Loucy (cell line): ENCODE measurements at regions not wholly inside any gene's neighbourhood (a gene's known extent, or its start where the extent isn't known, plus 50 kb on each side); places are given as distances from the start of the nearest gene placed in this dataset.

Experiments used
- H2AFZ ChIP-seq: fragments of 200-600 bp; sonication (generic); 2 replicates; pipeline ENCODE4 v1.6.0; 2016; ENCODE audit warnings: antibody characterized with exemption, mild to moderate bottlenecking, low read length, moderate library complexity
- H3F3A ChIP-seq: fragments of 200-600 bp; 2 replicates; pipeline ENCODE4 v1.6.0; 2016; ENCODE audit warnings: antibody characterized with exemption, low read depth, mild to moderate bottlenecking
- H3K27me3 ChIP-seq: fragments of 200-600 bp; sonication (generic); 2 replicates; pipeline ENCODE4 v1.6.1; 2014; ENCODE audit warnings: low read length, mild to moderate bottlenecking; ENCODE audit not compliant: insufficient read depth, poor library complexity, severe bottlenecking
- H3K36me3 ChIP-seq: fragments of 200-600 bp; sonication (generic); 2 replicates; pipeline ENCODE4 v1.6.1; 2016; ENCODE audit warnings: low read length; ENCODE audit not compliant: insufficient read depth
- H3K4me1 ChIP-seq: fragments of 200-600 bp; sonication (generic); 2 replicates; pipeline ENCODE4 v1.5.1; 2014; ENCODE audit warnings: low read length, mild to moderate bottlenecking; ENCODE audit not compliant: insufficient read depth, poor library complexity, severe bottlenecking
- H3K4me2 ChIP-seq: fragments of 200-600 bp; sonication (generic); 2 replicates; pipeline ENCODE4 v1.6.0; 2014; ENCODE audit warnings: antibody characterized with exemption, low read length, low read depth, mild to moderate bottlenecking; ENCODE audit not compliant: poor library complexity, severe bottlenecking
- H3K4me3 ChIP-seq: fragments of 200-600 bp; sonication (generic); 2 replicates; pipeline ENCODE4 v1.5.1; 2014; ENCODE audit warnings: low read length, mild to moderate bottlenecking, mixed read lengths; ENCODE audit not compliant: poor library complexity, severe bottlenecking
- H3K79me2 ChIP-seq: fragments of 200-600 bp; sonication (generic); 2 replicates; pipeline ENCODE4 v1.6.1; 2014; ENCODE audit warnings: low read length; ENCODE audit not compliant: insufficient read depth
- H3K9ac ChIP-seq: fragments of 200-600 bp; sonication (generic); 2 replicates; pipeline ENCODE4 v1.6.0; 2014; ENCODE audit warnings: mild to moderate bottlenecking, low read depth, low read length, moderate library complexity; ENCODE audit not compliant: poor library complexity, severe bottlenecking
- H3K9me2 ChIP-seq: fragments of 200-600 bp; sonication (generic); replicated peaks from 2 replicates; pipeline ENCODE4 v1.6.1; 2016; ENCODE audit warnings: low read depth, low read length, mixed read lengths
- H3K9me3 ChIP-seq: fragments of 200-600 bp; sonication (generic); 2 replicates; pipeline ENCODE4 v1.6.1; 2014; ENCODE audit warnings: mild to moderate bottlenecking, antibody characterized with exemption, low read length, low read depth; ENCODE audit not compliant: insufficient read depth
- H4K20me1 ChIP-seq: fragments of 200-600 bp; sonication (generic); 2 replicates; pipeline ENCODE4 v1.6.0; 2014; ENCODE audit warnings: antibody characterized with exemption, low read length, mild to moderate bottlenecking; ENCODE audit not compliant: insufficient read depth, poor library complexity, severe bottlenecking
- EZH2phosphoT487 ChIP-seq: fragments of 200-600 bp; IDR thresholded peaks from 2 replicates; pipeline ENCODE4 v1.6.1; 2018; ENCODE audit warnings: antibody characterized with exemption, mild to moderate bottlenecking, moderate library complexity, borderline replicate concordance
- TF ChIP-seq, protein P1 (sequence below): fragments of 200-600 bp; sonication (generic); conservative IDR thresholded peaks from 2 replicates; pipeline ENCODE4 v1.5.1; 2014; ENCODE audit warnings: mild to moderate bottlenecking, antibody characterized with exemption, low read length

DNA sequence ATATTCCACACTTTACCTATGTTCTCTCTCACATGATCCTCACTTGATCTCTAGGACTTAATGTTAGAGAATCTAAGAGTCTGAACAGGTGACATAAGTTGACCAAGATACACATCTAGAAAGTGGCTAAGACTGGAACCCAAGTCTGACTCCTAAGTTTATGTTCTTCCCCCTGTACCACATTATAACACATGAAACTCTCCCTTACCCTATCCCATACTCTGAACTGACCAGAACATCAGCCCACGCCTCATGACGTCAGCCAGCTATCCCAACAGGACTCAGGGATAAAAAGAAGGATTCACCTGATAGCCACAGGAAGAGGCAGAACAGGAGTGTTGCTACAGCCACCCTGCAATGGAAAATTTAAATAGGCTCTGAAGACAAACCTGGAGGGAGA is 392.2 kb downstream of the ZEB2 start:
- H3F3A ChIP-seq: no peaks in the 10 kb centered on the region
- H3K4me1 ChIP-seq: no peaks in the 10 kb centered on the region
- H4K20me1 ChIP-seq: no peaks in the 10 kb centered on the region
- no peak overlapping the region for H2AFZ ChIP-seq
- H3K4me3 ChIP-seq: no peak overlapping the region
- no peaks in the 10 kb centered on the region for H3K9me2 ChIP-seq
- H3K9me3 ChIP-seq: no peaks in the 10 kb centered on the region
- TF ChIP-seq, protein P1, sequence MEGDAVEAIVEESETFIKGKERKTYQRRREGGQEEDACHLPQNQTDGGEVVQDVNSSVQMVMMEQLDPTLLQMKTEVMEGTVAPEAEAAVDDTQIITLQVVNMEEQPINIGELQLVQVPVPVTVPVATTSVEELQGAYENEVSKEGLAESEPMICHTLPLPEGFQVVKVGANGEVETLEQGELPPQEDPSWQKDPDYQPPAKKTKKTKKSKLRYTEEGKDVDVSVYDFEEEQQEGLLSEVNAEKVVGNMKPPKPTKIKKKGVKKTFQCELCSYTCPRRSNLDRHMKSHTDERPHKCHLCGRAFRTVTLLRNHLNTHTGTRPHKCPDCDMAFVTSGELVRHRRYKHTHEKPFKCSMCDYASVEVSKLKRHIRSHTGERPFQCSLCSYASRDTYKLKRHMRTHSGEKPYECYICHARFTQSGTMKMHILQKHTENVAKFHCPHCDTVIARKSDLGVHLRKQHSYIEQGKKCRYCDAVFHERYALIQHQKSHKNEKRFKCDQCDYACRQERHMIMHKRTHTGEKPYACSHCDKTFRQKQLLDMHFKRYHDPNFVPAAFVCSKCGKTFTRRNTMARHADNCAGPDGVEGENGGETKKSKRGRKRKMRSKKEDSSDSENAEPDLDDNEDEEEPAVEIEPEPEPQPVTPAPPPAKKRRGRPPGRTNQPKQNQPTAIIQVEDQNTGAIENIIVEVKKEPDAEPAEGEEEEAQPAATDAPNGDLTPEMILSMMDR: no peak
- no peak for TF ChIP-seq EZH2phosphoT487
- no peaks in the 10 kb centered on the region for H3K79me2 ChIP-seq
- H3K27me3 ChIP-seq: no peaks in the 10 kb centered on the region
- H3K4me2 ChIP-seq: no peak overlapping the region
- no peaks in the 10 kb centered on the region; the same call in 1 of the 2 replicates for H3K36me3 ChIP-seq
- H3K9ac ChIP-seq: no peak overlapping the region

DNA sequence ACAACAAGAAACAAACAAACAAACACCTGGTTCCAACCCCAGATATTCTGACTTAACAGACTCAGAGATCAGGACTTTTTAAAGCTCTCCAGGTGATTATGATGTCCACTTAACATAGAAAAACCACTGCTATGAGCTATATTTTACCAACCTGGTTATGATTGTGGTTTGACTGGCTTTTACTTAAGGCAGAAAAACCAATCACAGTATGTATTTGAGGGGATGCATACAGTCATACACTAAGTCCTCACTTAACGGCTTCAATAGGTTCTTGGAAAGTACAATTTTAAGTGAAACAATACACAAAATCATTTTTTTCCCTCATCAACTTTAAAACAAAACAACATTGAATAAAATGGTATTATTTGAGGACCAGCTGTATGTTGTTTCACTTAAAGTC is 393.6 kb downstream of the ZEB2 start:
- no peak for TF ChIP-seq EZH2phosphoT487
- TF ChIP-seq, protein P1: no peak
- Histone ChIP-seq H3K4me3 (no peak overlapping the region), H3K9ac (no peak overlapping the region), H4K20me1 (no peaks in the 10 kb centered on the region), H2AFZ (no peak overlapping the region), H3K9me2 (no peaks in the 10 kb centered on the region), H3K9me3 (no peaks in the 10 kb centered on the region), H3K36me3 (no peaks in the 10 kb centered on the region; the same call in 1 of the 2 replicates), H3K4me2 (no peak overlapping the region), H3K27me3 (no peaks in the 10 kb centered on the region), H3F3A (no peaks in the 10 kb centered on the region), H3K4me1 (no peaks in the 10 kb centered on the region), H3K79me2 (no peaks in the 10 kb centered on the region)

DNA sequence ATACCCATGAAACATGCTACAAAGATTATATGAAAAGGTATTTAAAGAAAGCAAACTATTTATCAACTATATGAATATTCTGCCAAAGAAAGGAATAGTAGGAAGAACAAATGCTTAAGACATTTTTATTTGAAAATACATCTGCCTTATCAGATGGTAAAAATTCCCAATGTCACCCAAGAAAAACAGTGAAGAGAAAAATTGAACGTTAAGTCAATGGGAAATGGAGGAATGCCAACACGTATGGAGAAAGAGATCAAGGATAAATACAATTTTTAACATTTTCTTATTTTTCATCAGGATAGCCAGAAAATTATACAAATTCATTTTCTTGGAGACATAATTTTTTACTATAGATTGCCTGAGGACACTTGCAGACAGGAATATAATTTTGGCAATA is 394.2 kb downstream of the ZEB2 start:
- Histone ChIP-seq H4K20me1 (no peaks in the 10 kb centered on the region), H3K79me2 (no peaks in the 10 kb centered on the region), H3K9ac (no peak overlapping the region), H3K9me3 (no peaks in the 10 kb centered on the region), H3K4me1 (no peaks in the 10 kb centered on the region), H2AFZ (no peak overlapping the region), H3F3A (no peaks in the 10 kb centered on the region), H3K36me3 (no peaks in the 10 kb centered on the region; the same call in 1 of the 2 replicates), H3K4me3 (no peak overlapping the region), H3K27me3 (no peaks in the 10 kb centered on the region), H3K4me2 (no peak overlapping the region), H3K9me2 (no peaks in the 10 kb centered on the region)
- TF ChIP-seq, protein P1: no peak
- no peak for TF ChIP-seq EZH2phosphoT487
